SK-N-SH treated with all-trans-retinoic acid at 6 μM for 48 hours (cell line): ENCODE measurements at regions not wholly inside any gene's neighbourhood (a gene's known extent, or its start where the extent isn't known, plus 50 kb on each side); places are given as distances from the start of the nearest gene placed in this dataset.

Experiments used
- ATAC-seq: fragments of 200-7000 bp; cut with Tn5 transposase; 3 replicates; pipeline ENCODE4 v1.9.1; 2020; ENCODE audit warnings: mild to moderate bottlenecking, moderate library complexity
- ARNTL ChIP-seq: fragments of 450-650 bp; formaldehyde crosslinking; IDR thresholded peaks from 2 replicates; pipeline ENCODE4 v1.5.0; 2020; ENCODE audit warnings: low read depth, mild to moderate bottlenecking, moderate library complexity, borderline replicate concordance
- BACH2 ChIP-seq: fragments of 250-450 bp; sonication (Bioruptor Pico); IDR thresholded peaks from 2 replicates; pipeline ENCODE4 v1.9.0; 2021; ENCODE audit warnings: mild to moderate bottlenecking, borderline replicate concordance
- CSDC2 ChIP-seq: fragments of 250-450 bp; sonication (Bioruptor Pico); IDR thresholded peaks from 2 replicates; pipeline ENCODE4 v1.5.0; 2020; ENCODE audit warnings: mild to moderate bottlenecking, moderate library complexity
- ESRRG ChIP-seq: fragments of 250-450 bp; sonication (Bioruptor Pico); IDR thresholded peaks from 2 replicates; pipeline ENCODE4 v1.6.1; 2021; ENCODE audit warnings: mild to moderate bottlenecking
- GLIS3 ChIP-seq: fragments of 250-450 bp; sonication (Bioruptor Pico); IDR thresholded peaks from 2 replicates; pipeline ENCODE4 v1.5.0; 2020; ENCODE audit warnings: mild to moderate bottlenecking, moderate library complexity
- ISL1 ChIP-seq: fragments of 250-450 bp; sonication (Bioruptor Pico); IDR thresholded peaks from 2 replicates; pipeline ENCODE4 v2.1.2; 2022; ENCODE audit warnings: mild to moderate bottlenecking, moderate library complexity
- OSR1 ChIP-seq: fragments of 250-450 bp; sonication (Bioruptor Pico); IDR thresholded peaks from 2 replicates; pipeline ENCODE4 v1.8.0; 2022; ENCODE audit warnings: moderate library complexity, mild to moderate bottlenecking, inconsistent platforms
- RARB ChIP-seq: fragments of 250-450 bp; sonication (Bioruptor Pico); IDR thresholded peaks from 2 replicates; pipeline ENCODE4 v1.8.0; 2021; ENCODE audit warnings: mild to moderate bottlenecking, moderate library complexity
- SNAI2 ChIP-seq: fragments of 250-450 bp; sonication (Bioruptor Pico); IDR thresholded peaks from 2 replicates; pipeline ENCODE4 v1.5.0; 2020; ENCODE audit warnings: mild to moderate bottlenecking, moderate library complexity
- TCF4 ChIP-seq: fragments of 250-450 bp; sonication (Bioruptor Pico); IDR thresholded peaks from 2 replicates; pipeline ENCODE4 v1.8.0; 2021; ENCODE audit warnings: mild to moderate bottlenecking, moderate library complexity, borderline replicate concordance
- ZC3H10 ChIP-seq: fragments of 250-450 bp; sonication (Bioruptor Pico); IDR thresholded peaks from 2 replicates; pipeline ENCODE4 v1.5.1; 2021; ENCODE audit warnings: mild to moderate bottlenecking, moderate library complexity
- ZFP30 ChIP-seq: fragments of 450-650 bp; formaldehyde crosslinking; IDR thresholded peaks from 2 replicates; pipeline ENCODE4 v1.5.0; 2022; ENCODE audit warnings: mild to moderate bottlenecking, moderate library complexity
- ZNF565 ChIP-seq: fragments of 450-650 bp; formaldehyde crosslinking; conservative IDR thresholded peaks from 2 replicates; pipeline ENCODE4 v1.5.0; 2020; ENCODE audit warnings: low read depth, mild to moderate bottlenecking, moderate library complexity
- ZNF70 ChIP-seq: fragments of 450-650 bp; formaldehyde crosslinking; IDR thresholded peaks from 2 replicates; pipeline ENCODE4 v1.5.0; 2020; ENCODE audit warnings: mild to moderate bottlenecking, moderate library complexity
- ZNF8 ChIP-seq: fragments of 450-650 bp; formaldehyde crosslinking; IDR thresholded peaks from 2 replicates; pipeline ENCODE4 v1.5.0; 2020; ENCODE audit warnings: mild to moderate bottlenecking, moderate library complexity
- TF ChIP-seq, protein P1 (sequence below): fragments of 250-450 bp; sonication (Bioruptor Pico); IDR thresholded peaks from 2 replicates; pipeline ENCODE4 v1.5.1; 2021; ENCODE audit warnings: mild to moderate bottlenecking, moderate library complexity
- TF ChIP-seq, protein P2 (sequence below): fragments of 250-450 bp; sonication (Bioruptor Pico); IDR thresholded peaks from 2 replicates; pipeline ENCODE4 v1.8.0; 2021; ENCODE audit warnings: low read depth, mild to moderate bottlenecking, moderate library complexity, borderline replicate concordance
- TF ChIP-seq, protein P3 (sequence below): fragments of 250-450 bp; sonication (Bioruptor Pico); IDR thresholded peaks from 2 replicates; pipeline ENCODE4 v1.5.1; 2020; ENCODE audit warnings: low read depth, mild to moderate bottlenecking, moderate library complexity
- TF ChIP-seq, protein P4 (sequence below): fragments of 250-450 bp; sonication (Bioruptor Pico); IDR thresholded peaks from 2 replicates; pipeline ENCODE4 v1.8.0; 2020; ENCODE audit warnings: mild to moderate bottlenecking, moderate library complexity, borderline replicate concordance
- TF ChIP-seq, protein P5 (sequence below): fragments of 250-450 bp; sonication (Bioruptor Pico); IDR thresholded peaks from 2 replicates; pipeline ENCODE4 v1.5.0; 2020; ENCODE audit warnings: mild to moderate bottlenecking, moderate library complexity

DNA sequence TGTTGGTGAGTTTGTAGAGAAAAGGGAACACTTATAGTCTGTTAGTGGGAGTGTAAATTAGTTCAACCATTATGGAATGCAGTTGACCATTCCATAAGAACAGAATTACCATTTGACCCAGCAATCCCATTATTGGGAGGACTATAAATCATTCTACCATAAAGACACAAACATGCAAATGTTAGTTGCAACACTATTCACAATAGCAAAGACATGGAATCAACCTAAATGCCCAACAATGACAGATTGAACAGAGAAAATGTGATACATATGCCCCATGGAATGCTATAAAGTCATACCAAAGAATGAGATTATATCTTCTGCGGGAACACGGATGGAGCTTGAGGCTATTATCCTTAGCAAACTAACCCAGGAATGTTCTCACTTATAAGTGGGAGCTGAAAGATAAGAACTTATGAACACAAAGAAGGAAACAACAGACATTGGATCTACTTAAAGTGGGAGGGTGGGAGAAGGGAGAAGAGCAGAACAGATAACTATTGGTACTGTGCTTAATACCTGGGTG is 1819.2 kb upstream of the ADGRL3 start:
- no peak for ATAC-seq
- TF ChIP-seq ISL1 (CRISPR knock-in tag): peak; percentile 49
- TF ChIP-seq ESRRG (CRISPR knock-in tag): no peak
- TF ChIP-seq, all 23 proteins: peak for 1

DNA sequence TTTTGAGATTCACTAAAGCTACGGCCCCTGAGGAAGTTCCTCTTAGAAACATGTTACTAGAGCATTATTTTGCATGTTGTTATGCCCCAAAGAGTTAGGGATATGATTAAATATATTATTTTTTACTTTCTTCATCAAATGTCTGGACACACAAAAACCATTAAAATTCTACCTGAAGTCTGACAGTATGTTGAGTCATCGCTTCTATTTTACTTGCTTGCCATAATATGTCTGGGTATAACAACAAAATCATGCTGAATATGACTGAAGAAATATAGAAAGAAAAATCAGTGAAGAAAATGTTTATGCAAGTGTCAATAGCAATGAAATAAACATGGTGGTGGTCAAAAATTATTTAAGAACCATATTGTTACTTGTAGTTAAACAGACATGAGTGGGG is 1818.5 kb upstream of the ADGRL3 start:
- TF ChIP-seq ESRRG (CRISPR knock-in tag): no peak
- TF ChIP-seq, protein P1, sequence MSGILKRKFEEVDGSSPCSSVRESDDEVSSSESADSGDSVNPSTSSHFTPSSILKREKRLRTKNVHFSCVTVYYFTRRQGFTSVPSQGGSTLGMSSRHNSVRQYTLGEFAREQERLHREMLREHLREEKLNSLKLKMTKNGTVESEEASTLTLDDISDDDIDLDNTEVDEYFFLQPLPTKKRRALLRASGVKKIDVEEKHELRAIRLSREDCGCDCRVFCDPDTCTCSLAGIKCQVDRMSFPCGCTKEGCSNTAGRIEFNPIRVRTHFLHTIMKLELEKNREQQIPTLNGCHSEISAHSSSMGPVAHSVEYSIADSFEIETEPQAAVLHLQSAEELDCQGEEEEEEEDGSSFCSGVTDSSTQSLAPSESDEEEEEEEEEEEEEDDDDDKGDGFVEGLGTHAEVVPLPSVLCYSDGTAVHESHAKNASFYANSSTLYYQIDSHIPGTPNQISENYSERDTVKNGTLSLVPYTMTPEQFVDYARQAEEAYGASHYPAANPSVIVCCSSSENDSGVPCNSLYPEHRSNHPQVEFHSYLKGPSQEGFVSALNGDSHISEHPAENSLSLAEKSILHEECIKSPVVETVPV: no peak
- TF ChIP-seq, all 23 proteins: peak for 0
- no peak for ATAC-seq

DNA sequence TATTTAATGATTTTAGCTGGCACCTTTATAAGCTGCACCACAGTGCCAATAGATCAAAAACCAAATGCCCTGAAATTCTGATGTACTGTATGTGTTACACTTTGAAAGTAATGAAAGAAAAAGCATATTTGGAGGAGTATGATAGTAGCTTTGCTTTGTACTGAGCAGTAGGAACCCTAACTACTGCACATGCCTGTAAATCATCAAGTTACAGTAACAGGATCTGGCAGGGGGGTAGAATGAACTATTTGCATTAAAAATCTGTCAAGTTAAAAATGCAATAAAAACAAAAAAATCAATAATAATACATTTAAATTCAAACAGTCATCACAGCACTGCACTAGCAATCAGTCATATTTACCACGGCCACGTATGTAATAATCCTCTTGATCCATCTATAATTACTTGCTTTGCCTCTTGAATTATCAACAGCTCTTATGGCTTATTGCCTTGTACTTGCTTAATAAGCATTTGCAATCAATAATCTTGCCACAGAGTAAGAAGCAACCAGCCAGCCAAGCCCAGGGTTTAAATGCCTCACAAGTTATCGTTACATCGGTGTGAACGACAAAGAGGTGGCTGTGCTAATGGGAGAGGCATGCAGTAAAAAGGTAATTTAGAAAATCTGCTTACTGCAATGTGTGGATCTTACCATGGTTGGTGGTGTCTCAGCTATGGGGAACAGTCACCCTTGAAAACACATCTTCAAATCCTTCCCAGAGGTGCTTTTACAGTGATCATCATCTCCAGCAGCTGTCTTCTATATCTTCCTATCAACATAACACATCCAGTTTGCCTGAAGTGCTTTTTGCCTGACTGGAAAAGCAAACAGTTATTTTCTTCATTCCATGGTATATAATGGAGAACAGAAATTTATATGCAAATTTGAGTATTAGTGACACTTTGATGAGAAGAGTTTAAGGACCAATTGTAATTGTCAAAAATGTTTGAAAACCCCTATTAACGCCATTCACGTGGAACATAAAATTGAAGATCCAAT is 1812.1 kb upstream of the ADGRL3 start:
- TF ChIP-seq ARNTL (CRISPR knock-in tag): no peak
- no peak for ATAC-seq

DNA sequence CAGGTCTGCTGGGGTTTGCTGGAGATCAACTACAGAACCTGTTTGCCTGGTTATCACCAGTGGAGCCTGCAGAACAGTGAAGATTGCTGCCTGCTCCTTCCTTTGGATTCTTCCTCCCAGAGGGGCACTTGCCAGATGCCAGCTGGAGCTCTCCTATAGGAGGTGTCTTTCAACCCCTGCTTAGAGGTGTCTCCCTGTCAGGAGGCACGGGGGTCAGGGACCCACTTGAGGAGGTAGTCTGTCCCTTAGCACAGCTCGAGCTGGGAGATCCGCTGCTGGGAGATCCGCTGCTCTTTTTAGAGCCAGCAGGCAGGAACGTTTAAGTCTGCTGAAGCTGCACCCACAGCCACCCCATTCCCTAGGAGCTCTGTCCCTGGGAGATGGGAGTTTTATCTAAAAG is 1806.3 kb upstream of the ADGRL3 start:
- no peak for ATAC-seq
- TF ChIP-seq, protein P2, sequence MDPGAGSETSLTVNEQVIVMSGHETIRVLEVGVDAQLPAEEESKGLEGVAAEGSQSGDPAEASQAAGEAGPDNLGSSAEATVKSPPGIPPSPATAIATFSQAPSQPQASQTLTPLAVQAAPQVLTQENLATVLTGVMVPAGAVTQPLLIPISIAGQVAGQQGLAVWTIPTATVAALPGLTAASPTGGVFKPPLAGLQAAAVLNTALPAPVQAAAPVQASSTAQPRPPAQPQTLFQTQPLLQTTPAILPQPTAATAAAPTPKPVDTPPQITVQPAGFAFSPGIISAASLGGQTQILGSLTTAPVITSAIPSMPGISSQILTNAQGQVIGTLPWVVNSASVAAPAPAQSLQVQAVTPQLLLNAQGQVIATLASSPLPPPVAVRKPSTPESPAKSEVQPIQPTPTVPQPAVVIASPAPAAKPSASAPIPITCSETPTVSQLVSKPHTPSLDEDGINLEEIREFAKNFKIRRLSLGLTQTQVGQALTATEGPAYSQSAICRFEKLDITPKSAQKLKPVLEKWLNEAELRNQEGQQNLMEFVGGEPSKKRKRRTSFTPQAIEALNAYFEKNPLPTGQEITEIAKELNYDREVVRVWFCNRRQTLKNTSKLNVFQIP: no peak
- TF ChIP-seq, protein P3, sequence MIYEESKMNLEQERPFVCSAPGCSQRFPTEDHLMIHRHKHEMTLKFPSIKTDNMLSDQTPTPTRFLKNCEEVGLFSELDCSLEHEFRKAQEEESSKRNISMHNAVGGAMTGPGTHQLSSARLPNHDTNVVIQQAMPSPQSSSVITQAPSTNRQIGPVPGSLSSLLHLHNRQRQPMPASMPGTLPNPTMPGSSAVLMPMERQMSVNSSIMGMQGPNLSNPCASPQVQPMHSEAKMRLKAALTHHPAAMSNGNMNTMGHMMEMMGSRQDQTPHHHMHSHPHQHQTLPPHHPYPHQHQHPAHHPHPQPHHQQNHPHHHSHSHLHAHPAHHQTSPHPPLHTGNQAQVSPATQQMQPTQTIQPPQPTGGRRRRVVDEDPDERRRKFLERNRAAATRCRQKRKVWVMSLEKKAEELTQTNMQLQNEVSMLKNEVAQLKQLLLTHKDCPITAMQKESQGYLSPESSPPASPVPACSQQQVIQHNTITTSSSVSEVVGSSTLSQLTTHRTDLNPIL (CRISPR knock-in tag): no peak
- TF ChIP-seq, protein P1: no peak
- TF ChIP-seq ZNF8 (CRISPR knock-in tag): no peak
- TF ChIP-seq, protein P4, sequence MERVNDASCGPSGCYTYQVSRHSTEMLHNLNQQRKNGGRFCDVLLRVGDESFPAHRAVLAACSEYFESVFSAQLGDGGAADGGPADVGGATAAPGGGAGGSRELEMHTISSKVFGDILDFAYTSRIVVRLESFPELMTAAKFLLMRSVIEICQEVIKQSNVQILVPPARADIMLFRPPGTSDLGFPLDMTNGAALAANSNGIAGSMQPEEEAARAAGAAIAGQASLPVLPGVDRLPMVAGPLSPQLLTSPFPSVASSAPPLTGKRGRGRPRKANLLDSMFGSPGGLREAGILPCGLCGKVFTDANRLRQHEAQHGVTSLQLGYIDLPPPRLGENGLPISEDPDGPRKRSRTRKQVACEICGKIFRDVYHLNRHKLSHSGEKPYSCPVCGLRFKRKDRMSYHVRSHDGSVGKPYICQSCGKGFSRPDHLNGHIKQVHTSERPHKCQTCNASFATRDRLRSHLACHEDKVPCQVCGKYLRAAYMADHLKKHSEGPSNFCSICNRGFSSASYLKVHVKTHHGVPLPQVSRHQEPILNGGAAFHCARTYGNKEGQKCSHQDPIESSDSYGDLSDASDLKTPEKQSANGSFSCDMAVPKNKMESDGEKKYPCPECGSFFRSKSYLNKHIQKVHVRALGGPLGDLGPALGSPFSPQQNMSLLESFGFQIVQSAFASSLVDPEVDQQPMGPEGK (CRISPR knock-in tag): no peak
- no peak for TF ChIP-seq TCF4
- no peak for TF ChIP-seq ZNF70 (CRISPR knock-in tag)
- TF ChIP-seq OSR1 (CRISPR knock-in tag): no peak
- TF ChIP-seq SNAI2 (CRISPR knock-in tag): no peak
- TF ChIP-seq CSDC2 (CRISPR knock-in tag): no peak
- no peak for TF ChIP-seq RARB (CRISPR knock-in tag)
- no peak for TF ChIP-seq ESRRG (CRISPR knock-in tag)
- TF ChIP-seq ISL1 (CRISPR knock-in tag): no peak
- TF ChIP-seq, protein P5, sequence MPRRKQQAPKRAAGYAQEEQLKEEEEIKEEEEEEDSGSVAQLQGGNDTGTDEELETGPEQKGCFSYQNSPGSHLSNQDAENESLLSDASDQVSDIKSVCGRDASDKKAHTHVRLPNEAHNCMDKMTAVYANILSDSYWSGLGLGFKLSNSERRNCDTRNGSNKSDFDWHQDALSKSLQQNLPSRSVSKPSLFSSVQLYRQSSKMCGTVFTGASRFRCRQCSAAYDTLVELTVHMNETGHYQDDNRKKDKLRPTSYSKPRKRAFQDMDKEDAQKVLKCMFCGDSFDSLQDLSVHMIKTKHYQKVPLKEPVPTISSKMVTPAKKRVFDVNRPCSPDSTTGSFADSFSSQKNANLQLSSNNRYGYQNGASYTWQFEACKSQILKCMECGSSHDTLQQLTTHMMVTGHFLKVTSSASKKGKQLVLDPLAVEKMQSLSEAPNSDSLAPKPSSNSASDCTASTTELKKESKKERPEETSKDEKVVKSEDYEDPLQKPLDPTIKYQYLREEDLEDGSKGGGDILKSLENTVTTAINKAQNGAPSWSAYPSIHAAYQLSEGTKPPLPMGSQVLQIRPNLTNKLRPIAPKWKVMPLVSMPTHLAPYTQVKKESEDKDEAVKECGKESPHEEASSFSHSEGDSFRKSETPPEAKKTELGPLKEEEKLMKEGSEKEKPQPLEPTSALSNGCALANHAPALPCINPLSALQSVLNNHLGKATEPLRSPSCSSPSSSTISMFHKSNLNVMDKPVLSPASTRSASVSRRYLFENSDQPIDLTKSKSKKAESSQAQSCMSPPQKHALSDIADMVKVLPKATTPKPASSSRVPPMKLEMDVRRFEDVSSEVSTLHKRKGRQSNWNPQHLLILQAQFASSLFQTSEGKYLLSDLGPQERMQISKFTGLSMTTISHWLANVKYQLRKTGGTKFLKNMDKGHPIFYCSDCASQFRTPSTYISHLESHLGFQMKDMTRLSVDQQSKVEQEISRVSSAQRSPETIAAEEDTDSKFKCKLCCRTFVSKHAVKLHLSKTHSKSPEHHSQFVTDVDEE (CRISPR knock-in tag): no peak
- TF ChIP-seq ZFP30: no peak
- TF ChIP-seq GLIS3 (CRISPR knock-in tag): no peak
- TF ChIP-seq BACH2 (CRISPR knock-in tag): no peak
- TF ChIP-seq ZNF565 (CRISPR knock-in tag): no peak
- TF ChIP-seq ZC3H10 (CRISPR knock-in tag): no peak
- TF ChIP-seq ARNTL (CRISPR knock-in tag): no peak
